ENCODE measurements at regions not wholly inside any gene's neighbourhood (a gene's known extent, or its start where the extent isn't known, plus 50 kb on each side); places are given as distances from the start of the nearest gene placed in this dataset.

DNA sequence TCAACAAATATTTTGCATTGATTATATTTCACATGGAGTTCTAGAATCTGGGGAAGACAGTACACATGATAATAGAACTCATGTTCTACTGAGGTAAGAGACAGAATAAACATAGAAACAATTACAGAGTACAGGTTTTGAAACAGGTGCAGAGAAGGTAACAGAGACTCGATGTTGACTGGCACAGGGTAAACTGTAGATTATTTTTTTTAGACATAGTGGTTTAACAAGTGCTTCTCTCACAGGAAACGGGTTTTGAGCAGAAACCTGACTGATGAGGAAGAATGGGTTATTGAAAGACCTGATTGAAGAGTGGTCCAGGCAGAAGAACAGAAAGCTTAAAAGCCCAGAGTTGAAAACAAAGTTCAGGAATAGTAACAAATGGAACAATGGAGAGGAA is 1002.5 kb upstream of the FAM98A start:
- no peak overlapping the region for H3K27ac ChIP-seq (ENCODE audit: low read depth in 2 of 2, low read length in 2 of 2)
- DNase-seq (no peak), FAIRE-seq (no peak)
- TF ChIP-seq, protein P1, sequence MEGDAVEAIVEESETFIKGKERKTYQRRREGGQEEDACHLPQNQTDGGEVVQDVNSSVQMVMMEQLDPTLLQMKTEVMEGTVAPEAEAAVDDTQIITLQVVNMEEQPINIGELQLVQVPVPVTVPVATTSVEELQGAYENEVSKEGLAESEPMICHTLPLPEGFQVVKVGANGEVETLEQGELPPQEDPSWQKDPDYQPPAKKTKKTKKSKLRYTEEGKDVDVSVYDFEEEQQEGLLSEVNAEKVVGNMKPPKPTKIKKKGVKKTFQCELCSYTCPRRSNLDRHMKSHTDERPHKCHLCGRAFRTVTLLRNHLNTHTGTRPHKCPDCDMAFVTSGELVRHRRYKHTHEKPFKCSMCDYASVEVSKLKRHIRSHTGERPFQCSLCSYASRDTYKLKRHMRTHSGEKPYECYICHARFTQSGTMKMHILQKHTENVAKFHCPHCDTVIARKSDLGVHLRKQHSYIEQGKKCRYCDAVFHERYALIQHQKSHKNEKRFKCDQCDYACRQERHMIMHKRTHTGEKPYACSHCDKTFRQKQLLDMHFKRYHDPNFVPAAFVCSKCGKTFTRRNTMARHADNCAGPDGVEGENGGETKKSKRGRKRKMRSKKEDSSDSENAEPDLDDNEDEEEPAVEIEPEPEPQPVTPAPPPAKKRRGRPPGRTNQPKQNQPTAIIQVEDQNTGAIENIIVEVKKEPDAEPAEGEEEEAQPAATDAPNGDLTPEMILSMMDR (IDR thresholded peaks at IDR 0.05; ENCODE audit: borderline replicate concordance, extremely low read depth, insufficient read depth) = no peak
- no peak overlapping the region for H3K4me3 ChIP-seq (ENCODE audit: low read length in 3 of 3)
- H3K4me1 ChIP-seq (ENCODE audit: control insufficient read depth in 2 of 3, insufficient read depth in 2 of 3, low read depth in 1 of 3, low read length in 3 of 3) = no peaks in the 10 kb centered on the region
- no peaks in the 10 kb centered on the region for H3K9me3 ChIP-seq (ENCODE audit: control insufficient read depth in 2 of 3, insufficient read depth in 1 of 3, low read length in 3 of 3)
- H3K36me3 ChIP-seq (ENCODE audit: control insufficient read depth in 2 of 3, insufficient read depth in 3 of 3, low read length in 3 of 3) = no peaks in the 10 kb centered on the region
- no peaks in the 10 kb centered on the region for H3K27me3 ChIP-seq (ENCODE audit: control insufficient read depth, insufficient read depth, low read length)
- intact Hi-C loops (cut with DNase I) = no loop called here
- H3K9ac ChIP-seq (ENCODE audit: low read length in 3 of 3) = no peak overlapping the region

GRCh38 chr2:34578641-34579040 is 979.5 kb upstream of the FAM98A start:
- TF ChIP-seq, protein P1 (IDR thresholded peaks at IDR 0.05; ENCODE audit: borderline replicate concordance, extremely low read depth, insufficient read depth) = no peak
- DNase-seq = no peak
- H3K4me1 ChIP-seq (ENCODE audit: control insufficient read depth in 2 of 3, insufficient read depth in 2 of 3, low read depth in 1 of 3, low read length in 3 of 3) = no peaks in the 10 kb centered on the region
- FAIRE-seq = no peak
- H3K36me3 ChIP-seq (ENCODE audit: control insufficient read depth in 2 of 3, insufficient read depth in 3 of 3, low read length in 3 of 3) = no peaks in the 10 kb centered on the region
- no peaks in the 10 kb centered on the region for H3K27me3 ChIP-seq (ENCODE audit: control insufficient read depth, insufficient read depth, low read length)
- no peak overlapping the region for H3K9ac ChIP-seq (ENCODE audit: low read length in 3 of 3)
- no peaks in the 10 kb centered on the region for H3K9me3 ChIP-seq (ENCODE audit: control insufficient read depth in 2 of 3, insufficient read depth in 1 of 3, low read length in 3 of 3)
- H3K4me3 ChIP-seq (ENCODE audit: low read length in 3 of 3) = no peak overlapping the region
- no peak overlapping the region for H3K27ac ChIP-seq (ENCODE audit: low read depth in 2 of 2, low read length in 2 of 2)
- intact Hi-C loops (cut with DNase I) = no loop called here

- peak in 4 of 5 donors; percentile 34 to 70 (median 51) for DNase-seq
- intact Hi-C loops (cut with DNase I) = no loop called here
- FAIRE-seq = no peak
These were observed 971.3 kb upstream of the FAM98A start for GRCh38 chr2:34570266-34570872.

More at GRCh38 chr2:34570266-34570872, 971.3 kb upstream of the FAM98A start:
- Histone ChIP-seq H3K27me3 (ENCODE audit: control insufficient read depth, insufficient read depth, low read length) (no peaks in the 10 kb centered on the region), H3K4me3 (ENCODE audit: low read length in 3 of 3) (peak overlapping the region in 2 of 3 donors; percentile 7 to 35), H3K4me1 (ENCODE audit: control insufficient read depth in 2 of 3, insufficient read depth in 2 of 3, low read depth in 1 of 3, low read length in 3 of 3) (no peaks in the 10 kb centered on the region), H3K27ac (ENCODE audit: low read depth in 2 of 2, low read length in 2 of 2) (no peak overlapping the region), H3K36me3 (ENCODE audit: control insufficient read depth in 2 of 3, insufficient read depth in 3 of 3, low read length in 3 of 3) (no peaks in the 10 kb centered on the region), H3K9me3 (ENCODE audit: control insufficient read depth in 2 of 3, insufficient read depth in 1 of 3, low read length in 3 of 3) (no peaks in the 10 kb centered on the region), H3K9ac (ENCODE audit: low read length in 3 of 3) (no peak overlapping the region)
- TF ChIP-seq, protein P1 (IDR thresholded peaks at IDR 0.05; ENCODE audit: borderline replicate concordance, extremely low read depth, insufficient read depth) = peak; percentile 53

All from kidney (tissue), 13 donors.